ENCODE measurements at regions not wholly inside any gene's neighbourhood (a gene's known extent, or its start where the extent isn't known, plus 50 kb on each side); places are given as distances from the start of the nearest gene placed in this dataset.

- H3K18ac ChIP-seq (ENCODE audit: insufficient read length, low read depth, low read length), result no peak overlapping the region
- DNase-seq, result no peak
- H3K27ac ChIP-seq (ENCODE audit: insufficient read length, low read depth, low read length), result no peak overlapping the region
- no peak overlapping the region for H3K56ac ChIP-seq (ENCODE audit: insufficient read length, low read depth, low read length)
- H3K14ac ChIP-seq (ENCODE audit: insufficient read depth, low read length), result no peak overlapping the region
- H3K9me3 ChIP-seq (ENCODE audit: control insufficient read depth, low read depth, low read length), result no peaks in the 10 kb centered on the region
- no peak overlapping the region for H4K91ac ChIP-seq (ENCODE audit: insufficient read length, low read depth, low read length)
- H2AFZ ChIP-seq (ENCODE audit: low read length), result no peak overlapping the region
- no CpG with 5 or more reads among the region's 1 CpG for WGBS (ENCODE audit: extremely low coverage, insufficient read length, low lambda C conversion rate)
- H3K23me2 ChIP-seq (ENCODE audit: insufficient read length, low read depth, low read length, poor library complexity, severe bottlenecking), result no peaks in the 10 kb centered on the region
- no peaks in the 10 kb centered on the region for H3K79me2 ChIP-seq (ENCODE audit: insufficient read depth, low read length)
- no peak overlapping the region for H2BK15ac ChIP-seq (ENCODE audit: low read depth, low read length)
- Mint-ChIP-seq H3K36me3 (ENCODE audit: insufficient read depth in 1 of 3, low read depth in 3 of 3) (peaks cover 11 to 34% (median 12%) of the 10 kb centered on the region in 3 experiments), H3K9me3 (peaks cover 15 to 16% of the 10 kb centered on the region in 2 experiments; a peak in 4 of 5 replicates), H3K4me1 (peaks cover 0 to 6% of the 10 kb centered on the region in 2 experiments; a peak in 3 of 4 replicates), H3K4me3 (no peak overlapping the region), H3K27me3 (ENCODE audit: low read depth) (no peaks in the 10 kb centered on the region), H3K27ac (no peak overlapping the region)
- no peaks in the 10 kb centered on the region for H4K20me1 ChIP-seq (ENCODE audit: control insufficient read depth, insufficient read depth, insufficient read length)
- no peak overlapping the region for H2BK12ac ChIP-seq (ENCODE audit: insufficient read length, low read depth, low read length)
- no peak overlapping the region for H4K8ac ChIP-seq (replicated peaks; ENCODE audit: insufficient read length, low read depth, low read length)
- no peaks in the 10 kb centered on the region for H3K79me1 ChIP-seq (ENCODE audit: insufficient read depth, low read depth, low read length, poor library complexity, severe bottlenecking)
- H2BK5ac ChIP-seq (ENCODE audit: insufficient read length, low read length), result no peak overlapping the region
- H3K4me2 ChIP-seq (ENCODE audit: insufficient read depth, insufficient read length, low read length), result no peak overlapping the region
- no peak overlapping the region for H3K23ac ChIP-seq (ENCODE audit: insufficient read length, low read depth, low read length)
- H3K4ac ChIP-seq (ENCODE audit: low read depth, low read length), result no peak overlapping the region
- no peak overlapping the region for H3K9ac ChIP-seq (ENCODE audit: extremely low read depth, insufficient read length, low read length)
- no peak overlapping the region for H4K5ac ChIP-seq (ENCODE audit: insufficient read length, low read depth, low read length)
- no peaks in the 10 kb centered on the region for H3K4me1 ChIP-seq (ENCODE audit: insufficient read depth, low read length)
- no peak for TF ChIP-seq CTCF (conservative IDR thresholded peaks at IDR 0.05)
- no peak overlapping the region for H3T11ph ChIP-seq (ENCODE audit: low read length)
- H3K27me3 ChIP-seq (ENCODE audit: insufficient read depth, low read length), result no peaks in the 10 kb centered on the region
- no peak overlapping the region for H2BK120ac ChIP-seq (ENCODE audit: low read depth, low read length, poor library complexity, severe bottlenecking)
- no peak overlapping the region for H2AK5ac ChIP-seq (ENCODE audit: insufficient read length, low read length)
- H2BK20ac ChIP-seq (ENCODE audit: low read depth, low read length, poor library complexity, severe bottlenecking), result no peak overlapping the region
Measured at GRCh38 chr2:140041239-140041638, 1261.0 kb upstream of the NXPH2 start.
